RWPE2 (cell line): ENCODE measurements at regions not wholly inside any gene's neighbourhood (a gene's known extent, or its start where the extent isn't known, plus 50 kb on each side); places are given as distances from the start of the nearest gene placed in this dataset.
A peak's percentile ranks its signal among the peaks of the same experiment; 100 is the strongest.

Experiments
- ATAC-seq: fragments of 200-7000 bp; cut with Tn5 transposase; 3 replicates; pipeline ENCODE4 v1.9.1; 2021; ENCODE audit warnings: low read depth
- DNase-seq: peaks from one replicate; pipeline ENCODE4 v3.0.0-alpha.2; 2020; ENCODE audit warnings: low spot score
- H3K27ac ChIP-seq: fragments of 450-650 bp; 2 replicates; pipeline ENCODE4 v1.5.1; 2017; ENCODE audit warnings: mild to moderate bottlenecking; ENCODE audit not compliant: poor library complexity, severe bottlenecking
- H3K27me3 ChIP-seq: fragments of 250-450 bp; sonication (Bioruptor Pico); 2 replicates; pipeline ENCODE4 v1.5.1; 2021; ENCODE audit warnings: mild to moderate bottlenecking, moderate library complexity; ENCODE audit not compliant: insufficient read depth, poor library complexity, severe bottlenecking
- H3K36me3 ChIP-seq: fragments of 250-450 bp; sonication (Bioruptor Pico); 2 replicates; pipeline ENCODE4 v1.5.1; 2020; ENCODE audit warnings: low read depth, mild to moderate bottlenecking, moderate library complexity
- H3K4me1 ChIP-seq: fragments of 250-450 bp; sonication (Bioruptor Pico); 2 replicates; pipeline ENCODE4 v1.5.1; 2021; ENCODE audit warnings: mild to moderate bottlenecking, moderate library complexity; ENCODE audit not compliant: insufficient read depth, poor library complexity, severe bottlenecking
- H3K4me3 ChIP-seq: fragments of 250-450 bp; sonication (Bioruptor Pico); 2 replicates; pipeline ENCODE4 v1.5.1; 2021; ENCODE audit warnings: mild to moderate bottlenecking, moderate library complexity; ENCODE audit not compliant: severe bottlenecking
- H3K9me3 ChIP-seq: fragments of 250-450 bp; sonication (Bioruptor Pico); 2 replicates; pipeline ENCODE4 v1.5.1; 2021; ENCODE audit warnings: mild to moderate bottlenecking, moderate library complexity; ENCODE audit not compliant: severe bottlenecking
- TF ChIP-seq, protein P1 (sequence below): fragments of 450-650 bp; IDR thresholded peaks from one replicate; pipeline ENCODE4 v1.5.1; 2017; ENCODE audit warnings: mild to moderate bottlenecking, moderate library complexity; ENCODE audit not compliant: poor library complexity, severe bottlenecking

DNA sequence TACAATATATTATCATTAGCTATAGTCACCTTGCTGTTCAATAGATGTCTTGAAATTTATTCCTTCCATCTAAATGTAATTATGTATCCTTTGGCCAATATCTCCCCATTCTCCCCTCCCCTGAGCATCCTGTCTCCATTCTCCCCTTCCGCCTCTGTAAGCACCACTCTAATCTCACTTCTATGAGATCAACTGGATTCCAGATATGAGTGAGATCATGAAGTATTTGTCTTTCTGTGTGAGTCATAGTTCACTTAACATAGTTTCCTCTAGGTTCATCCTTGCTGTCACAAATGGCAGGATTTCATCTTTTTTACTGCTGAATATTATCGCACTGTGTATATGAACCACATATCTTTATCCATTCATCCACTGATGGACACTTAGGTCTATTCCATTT lies 148.8 kb upstream of the NDN start:
- no peaks in the 10 kb centered on the region for H3K9me3 ChIP-seq
- no peaks in the 10 kb centered on the region for H3K36me3 ChIP-seq
- H3K27ac ChIP-seq, result no peak overlapping the region
- ATAC-seq (peak; percentile 44; the same call in 1 of the 3 replicates), DNase-seq (no peak)
- TF ChIP-seq, protein P1, sequence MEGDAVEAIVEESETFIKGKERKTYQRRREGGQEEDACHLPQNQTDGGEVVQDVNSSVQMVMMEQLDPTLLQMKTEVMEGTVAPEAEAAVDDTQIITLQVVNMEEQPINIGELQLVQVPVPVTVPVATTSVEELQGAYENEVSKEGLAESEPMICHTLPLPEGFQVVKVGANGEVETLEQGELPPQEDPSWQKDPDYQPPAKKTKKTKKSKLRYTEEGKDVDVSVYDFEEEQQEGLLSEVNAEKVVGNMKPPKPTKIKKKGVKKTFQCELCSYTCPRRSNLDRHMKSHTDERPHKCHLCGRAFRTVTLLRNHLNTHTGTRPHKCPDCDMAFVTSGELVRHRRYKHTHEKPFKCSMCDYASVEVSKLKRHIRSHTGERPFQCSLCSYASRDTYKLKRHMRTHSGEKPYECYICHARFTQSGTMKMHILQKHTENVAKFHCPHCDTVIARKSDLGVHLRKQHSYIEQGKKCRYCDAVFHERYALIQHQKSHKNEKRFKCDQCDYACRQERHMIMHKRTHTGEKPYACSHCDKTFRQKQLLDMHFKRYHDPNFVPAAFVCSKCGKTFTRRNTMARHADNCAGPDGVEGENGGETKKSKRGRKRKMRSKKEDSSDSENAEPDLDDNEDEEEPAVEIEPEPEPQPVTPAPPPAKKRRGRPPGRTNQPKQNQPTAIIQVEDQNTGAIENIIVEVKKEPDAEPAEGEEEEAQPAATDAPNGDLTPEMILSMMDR, result no peak
- no peaks in the 10 kb centered on the region for H3K27me3 ChIP-seq
- no peak overlapping the region for H3K4me3 ChIP-seq
- no peaks in the 10 kb centered on the region for H3K4me1 ChIP-seq

DNA sequence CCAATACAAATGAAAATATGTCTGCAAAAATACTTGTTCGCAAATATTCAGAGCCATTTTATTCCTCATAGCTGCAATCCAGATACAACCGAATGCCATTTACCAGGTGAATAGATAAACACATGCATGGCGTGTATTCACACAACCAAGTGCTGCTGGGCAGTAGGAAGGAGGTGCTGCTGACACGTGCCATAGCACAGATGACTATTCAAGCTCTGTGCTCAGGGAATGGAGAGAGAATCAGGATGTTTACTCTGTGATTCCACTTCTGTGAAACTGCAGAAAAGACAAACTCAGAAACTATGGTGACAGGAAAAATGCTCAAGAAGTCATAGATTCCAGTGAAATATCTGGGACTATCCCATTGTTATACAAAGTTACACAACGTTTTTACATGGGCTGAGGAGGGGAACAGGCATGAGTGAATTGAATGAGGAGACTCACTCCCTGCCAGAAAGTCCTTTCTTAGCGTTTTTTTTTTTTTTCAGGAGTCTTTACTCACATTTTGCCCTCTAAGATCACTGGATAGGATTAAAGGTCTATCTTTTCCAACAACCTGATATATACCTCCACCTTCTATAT lies 152.9 kb upstream of the NDN start:
- no peak overlapping the region for H3K4me3 ChIP-seq
- H3K36me3 ChIP-seq, result no peaks in the 10 kb centered on the region
- DNase-seq, result no peak
- H3K27me3 ChIP-seq, result no peaks in the 10 kb centered on the region
- H3K27ac ChIP-seq, result no peak overlapping the region
- H3K4me1 ChIP-seq, result no peaks in the 10 kb centered on the region
- TF ChIP-seq, protein P1, result no peak
- no peak for ATAC-seq
- no peaks in the 10 kb centered on the region for H3K9me3 ChIP-seq

DNA sequence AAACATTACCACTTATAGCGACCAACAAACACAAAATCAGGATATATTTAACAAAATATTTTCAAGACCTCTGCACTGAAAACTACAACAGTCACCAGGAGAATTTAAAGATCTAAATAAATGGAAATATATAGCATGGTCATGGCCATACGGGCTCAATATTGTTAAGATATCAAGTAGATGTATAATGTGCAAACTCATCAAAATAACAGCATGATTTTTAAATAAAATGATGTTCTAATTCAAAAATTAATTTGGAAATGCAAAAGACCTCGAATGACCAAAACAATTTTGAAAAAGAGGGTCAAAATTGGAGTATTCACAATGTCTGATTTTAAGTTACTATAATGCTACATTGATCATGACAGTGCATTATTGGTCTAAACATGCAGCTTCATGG lies 159.1 kb upstream of the NDN start:
- H3K4me1 ChIP-seq, result no peaks in the 10 kb centered on the region
- H3K27me3 ChIP-seq, result peaks cover 22% of the 10 kb centered on the region
- peaks cover 3% of the 10 kb centered on the region for H3K9me3 ChIP-seq
- DNase-seq (no peak), ATAC-seq (no peak)
- H3K4me3 ChIP-seq, result no peak overlapping the region
- no peak overlapping the region for H3K27ac ChIP-seq
- TF ChIP-seq, protein P1, result no peak
- H3K36me3 ChIP-seq, result no peaks in the 10 kb centered on the region

DNA sequence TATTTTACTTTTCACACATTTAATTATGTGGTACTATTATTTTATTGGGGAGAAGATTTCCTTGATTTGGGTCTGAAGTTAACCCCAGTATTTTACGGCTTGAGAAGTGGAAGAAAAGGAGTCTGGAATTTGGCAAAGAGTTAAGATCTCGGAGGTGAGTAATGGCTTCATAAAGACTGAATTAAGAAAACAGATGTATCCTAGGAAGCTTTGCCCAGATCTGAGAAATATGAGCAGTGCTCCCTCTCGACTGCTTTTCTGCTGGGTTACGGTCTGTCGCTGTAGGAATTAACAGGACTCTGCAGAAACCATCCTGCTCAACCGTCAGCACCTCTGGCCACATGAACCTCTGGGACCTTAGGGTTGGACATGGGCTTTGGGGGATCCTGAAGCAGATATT lies 163.6 kb upstream of the NDN start:
- Histone ChIP-seq H3K36me3 (no peaks in the 10 kb centered on the region), H3K4me1 (no peaks in the 10 kb centered on the region), H3K27ac (no peak overlapping the region), H3K27me3 (peaks cover 31% of the 10 kb centered on the region), H3K9me3 (peaks cover 3% of the 10 kb centered on the region), H3K4me3 (no peak overlapping the region)
- DNase-seq (no peak), ATAC-seq (no peak)
- TF ChIP-seq, protein P1, result no peak

DNA sequence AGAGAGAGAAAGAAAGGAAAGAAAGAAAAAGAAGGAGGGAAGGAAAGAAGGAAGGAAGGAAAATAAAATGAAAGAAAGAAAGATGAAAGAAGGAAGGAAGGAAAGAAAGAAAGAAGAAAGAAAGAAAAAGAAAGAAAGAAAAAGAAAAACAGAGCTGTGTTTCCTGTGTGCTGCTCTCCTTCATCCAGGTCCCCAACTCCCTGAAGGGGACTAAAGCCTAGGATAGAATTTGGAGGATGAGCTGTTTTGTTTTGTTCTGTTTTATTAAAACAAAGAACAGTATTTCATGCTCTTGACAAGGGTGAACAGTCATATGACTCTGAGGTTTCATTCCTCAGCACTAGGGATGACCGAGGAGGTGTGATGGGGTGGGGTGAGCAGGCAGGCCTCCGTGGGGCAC lies 164.8 kb upstream of the NDN start:
- TF ChIP-seq, protein P1, result no peak
- H3K4me3 ChIP-seq, result no peak overlapping the region
- H3K9me3 ChIP-seq, result no peaks in the 10 kb centered on the region
- H3K36me3 ChIP-seq, result no peaks in the 10 kb centered on the region
- H3K27me3 ChIP-seq, result peaks cover 25% of the 10 kb centered on the region
- H3K27ac ChIP-seq, result no peak overlapping the region
- H3K4me1 ChIP-seq, result no peaks in the 10 kb centered on the region
- no peak for ATAC-seq
- DNase-seq, result no peak
